Superior temporal gyrus (tissue), 1 donor: ENCODE measurements at regions not wholly inside any gene's neighbourhood (a gene's known extent, or its start where the extent isn't known, plus 50 kb on each side); places are given as distances from the start of the nearest gene placed in this dataset.
A peak's percentile ranks its signal among the peaks of the same experiment; 100 is the strongest.

Experiments
- DNase-seq: peaks from one replicate; pipeline ENCODE4 v3.0.0-alpha.2; 2016; ENCODE audit errors: extremely low spot score

DNA sequence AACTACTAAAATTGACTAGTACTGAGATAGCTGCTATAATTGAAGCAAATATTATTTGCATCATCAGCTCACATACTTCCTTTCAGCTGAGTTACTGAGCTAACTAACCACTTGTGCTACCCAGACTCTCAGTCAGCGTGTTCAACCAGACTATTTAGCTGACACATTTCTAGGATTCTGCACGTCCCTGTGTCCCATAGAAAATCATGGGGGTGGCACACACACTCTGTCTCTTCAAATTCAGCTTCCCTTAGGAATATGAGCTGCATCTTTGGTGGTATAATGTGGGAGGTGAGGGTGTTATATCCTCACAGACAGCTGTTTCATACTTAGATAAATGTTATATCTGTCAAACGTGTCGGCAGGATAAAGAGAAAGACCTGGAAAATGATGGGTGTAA, 424.0 kb downstream of the CDH2 start:
- peak; percentile 47 for DNase-seq

DNA sequence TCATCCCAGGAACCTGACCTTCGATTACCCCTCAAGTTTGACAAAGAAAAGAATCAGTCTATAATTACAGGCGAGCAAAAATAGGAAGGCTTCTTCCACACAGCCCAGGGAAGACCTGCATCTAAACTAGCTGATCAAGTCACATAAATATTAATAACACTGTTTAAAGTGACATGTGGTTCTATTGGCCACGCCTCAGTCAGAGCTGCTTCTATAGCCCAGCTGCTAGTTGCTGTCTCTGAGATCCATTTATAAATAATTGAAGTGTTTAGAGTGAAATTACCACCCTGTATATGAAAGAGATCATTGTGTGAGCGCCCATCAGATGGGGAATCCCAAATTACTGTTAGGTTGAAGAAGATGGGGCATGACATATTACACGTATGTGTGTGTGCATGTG, 426.0 kb downstream of the CDH2 start:
- DNase-seq = no peak

DNA sequence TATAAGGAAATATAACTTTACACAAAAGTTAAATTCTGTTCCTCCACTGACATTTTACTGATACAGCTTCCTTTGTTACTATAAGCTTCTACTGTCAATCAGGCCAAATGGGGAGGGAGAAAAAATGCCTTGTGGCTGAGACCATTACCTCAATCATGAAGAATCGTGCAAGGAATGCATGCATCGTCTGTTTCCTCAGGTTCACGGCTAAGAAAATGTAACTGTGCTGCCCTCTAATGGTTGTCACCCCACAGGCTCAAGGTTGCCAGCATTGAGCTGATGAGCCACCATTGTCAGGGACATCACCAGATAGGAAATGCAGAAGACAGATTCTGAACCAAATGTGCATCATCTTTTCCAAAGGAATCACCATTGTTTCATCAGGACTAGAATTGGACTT, 426.9 kb downstream of the CDH2 start:
- DNase-seq = peak; percentile 63

DNA sequence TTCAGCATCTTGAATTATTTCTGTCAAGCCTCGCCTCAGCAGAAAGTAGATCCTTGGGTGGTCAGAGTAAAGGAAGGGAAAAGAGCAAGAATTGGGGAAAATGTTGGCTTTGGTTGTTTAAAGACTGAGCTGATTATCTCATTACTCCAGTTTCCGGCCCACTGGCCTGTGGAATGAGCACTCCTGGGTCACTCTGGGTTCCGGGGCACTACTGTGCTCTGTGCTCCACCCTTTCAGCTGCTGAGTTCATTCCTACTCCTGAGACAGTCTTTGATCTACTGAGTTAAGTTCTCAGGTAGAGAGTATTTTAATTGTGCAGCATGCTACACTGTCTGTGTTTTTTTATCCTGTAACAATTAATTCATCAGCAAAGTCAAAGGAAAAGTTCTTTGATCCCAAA, 427.7 kb downstream of the CDH2 start:
- no peak for DNase-seq

DNA sequence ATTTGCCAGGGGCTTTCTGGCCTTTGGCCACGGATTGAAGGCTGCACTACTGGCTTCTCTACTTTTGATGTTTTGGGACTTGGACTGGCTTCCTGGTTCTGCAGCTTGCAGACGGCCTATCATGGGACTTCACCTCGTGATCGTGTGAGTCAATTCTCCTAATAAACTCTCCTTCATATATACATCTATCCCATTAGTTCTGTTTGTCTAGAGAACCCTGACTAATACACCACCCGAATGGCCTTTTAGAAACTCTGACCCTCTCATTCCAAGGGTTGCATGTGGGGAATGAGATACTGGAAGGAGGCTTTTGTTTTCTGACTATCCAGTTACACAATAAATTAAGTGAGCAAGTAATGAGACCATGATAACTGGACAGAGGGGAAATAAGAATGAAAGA, 430.7 kb downstream of the CDH2 start:
- DNase-seq = no peak

DNA sequence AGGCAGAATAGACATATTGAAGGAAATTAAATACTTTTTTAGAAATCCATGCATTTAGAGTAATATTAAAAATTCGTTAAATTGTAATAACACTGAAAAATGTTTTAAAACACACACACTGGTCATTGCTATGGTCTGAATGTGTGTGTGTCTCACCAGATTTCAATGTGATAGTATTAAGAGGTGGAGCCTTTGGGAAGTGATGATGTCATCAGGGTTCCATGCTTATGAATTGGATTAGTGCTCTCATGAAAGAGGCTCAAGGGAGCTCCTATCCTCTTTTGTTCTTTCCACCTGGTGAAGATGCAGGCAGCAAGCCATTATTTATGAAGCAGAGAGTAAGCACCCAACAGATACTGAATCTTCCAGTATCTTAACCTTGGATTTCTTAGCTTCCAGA, 441.8 kb downstream of the CDH2 start:
- DNase-seq = no peak

DNA sequence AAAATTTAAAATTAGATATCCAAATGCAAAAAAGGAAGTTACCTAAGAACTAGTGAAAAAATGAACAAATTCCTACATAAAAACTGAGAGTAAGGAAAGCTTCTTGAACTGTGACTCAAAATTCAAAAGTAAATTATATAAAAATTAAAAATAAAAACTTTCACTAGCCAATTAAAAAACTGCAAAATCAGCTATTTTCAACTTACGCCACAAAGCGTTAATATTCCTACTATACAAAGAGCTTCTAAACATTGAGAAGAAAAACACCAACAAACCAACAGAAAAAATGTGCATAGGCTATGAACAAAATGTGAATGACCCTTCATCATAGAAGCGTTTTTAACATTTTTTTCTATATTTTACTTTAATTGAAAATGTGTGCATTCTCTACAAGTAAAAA, 445.7 kb downstream of the CDH2 start:
- DNase-seq = no peak

DNA sequence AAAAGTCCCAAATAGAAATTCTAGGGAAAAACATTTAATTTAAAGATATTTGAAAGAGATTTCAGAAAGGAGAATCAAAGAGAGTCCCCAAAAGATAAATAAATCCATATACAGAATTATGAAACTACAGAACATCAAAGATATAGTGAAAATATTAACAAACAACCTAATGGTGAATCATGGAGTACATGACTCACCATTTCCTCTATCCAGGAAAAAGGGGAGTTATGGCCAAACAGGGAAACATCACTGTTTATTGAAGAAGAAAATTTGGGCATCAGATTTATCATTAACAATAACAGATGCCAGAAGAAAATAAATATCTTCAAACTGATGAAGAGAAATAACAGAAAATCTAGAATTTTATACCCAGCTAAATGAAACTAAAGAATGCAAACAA, 448.3 kb downstream of the CDH2 start:
- no peak for DNase-seq

DNA sequence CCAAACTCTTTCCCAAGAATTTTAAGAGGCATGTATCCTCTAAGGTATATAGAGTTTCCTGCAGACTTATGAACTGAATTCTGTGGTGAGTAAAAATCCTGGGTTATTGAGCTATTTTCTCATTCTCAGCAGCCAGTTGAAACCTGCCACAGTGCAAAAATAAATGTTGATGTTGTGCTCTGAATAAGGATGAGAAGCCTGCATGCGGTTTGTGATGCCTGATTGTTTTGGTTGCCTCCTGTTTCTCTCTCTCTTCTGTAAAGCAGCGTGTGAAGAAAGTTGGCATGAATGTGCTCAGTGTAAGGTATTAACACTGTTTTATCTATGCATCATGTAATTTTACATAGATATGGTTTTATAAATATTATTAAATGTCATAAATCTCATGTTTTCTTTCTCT, 452.6 kb downstream of the CDH2 start:
- DNase-seq = peak; percentile 20

DNA sequence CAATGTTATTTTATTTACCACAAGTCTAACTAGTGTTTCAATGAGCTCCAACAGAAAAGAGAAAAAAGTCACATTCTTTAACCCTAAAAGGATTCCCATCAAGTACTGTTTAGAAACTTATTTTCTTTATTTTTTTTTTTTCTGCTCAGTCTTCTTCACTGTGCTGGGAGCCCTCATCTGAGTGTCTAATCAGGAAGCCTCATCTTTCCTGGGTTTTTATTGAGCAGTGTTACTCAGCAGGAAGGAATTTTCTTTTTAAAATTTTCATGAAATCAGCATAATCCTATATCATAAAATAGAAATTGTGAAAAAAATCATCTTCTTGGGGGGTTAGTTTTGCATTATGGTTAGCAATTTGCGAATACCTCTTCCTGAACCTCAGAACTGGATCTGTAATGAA, 453.8 kb downstream of the CDH2 start:
- no peak for DNase-seq

DNA sequence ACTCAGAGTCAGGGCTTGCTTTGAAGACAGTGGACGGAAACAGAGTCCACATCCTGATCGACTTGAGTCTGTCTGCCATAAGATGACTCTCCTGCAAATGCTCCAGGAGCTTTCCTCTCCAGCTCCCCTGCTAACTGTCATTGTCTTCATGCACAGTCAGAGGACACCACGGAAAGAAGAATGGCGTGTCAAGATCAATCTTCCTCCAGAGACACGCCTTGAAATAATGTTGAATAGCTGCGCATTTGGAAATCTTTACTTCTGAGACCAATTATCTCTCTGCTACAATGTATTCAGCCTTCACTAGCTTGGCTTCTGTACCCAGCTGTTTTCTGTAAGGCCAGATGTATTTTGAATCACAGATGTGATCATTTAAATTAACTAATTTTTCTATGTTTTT, 457.2 kb downstream of the CDH2 start:
- DNase-seq = no peak

DNA sequence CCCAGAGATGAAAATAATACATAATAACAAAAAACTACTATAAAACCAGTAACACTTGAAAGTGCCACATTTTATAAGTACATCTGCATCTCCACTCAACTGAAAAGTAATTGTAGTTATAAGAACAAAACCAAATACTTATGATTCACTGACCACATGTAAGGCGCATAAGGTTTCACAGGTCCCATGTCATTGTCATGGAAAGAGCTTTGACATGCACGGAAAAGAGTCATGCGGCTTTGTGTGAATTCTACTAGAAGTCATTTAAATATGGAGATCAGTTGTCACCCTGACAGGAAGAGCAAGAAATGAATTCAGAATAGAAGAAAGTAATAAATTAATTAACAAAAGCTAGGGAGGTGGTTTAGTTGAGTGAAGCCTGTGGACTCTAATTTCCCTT, 459.1 kb downstream of the CDH2 start:
- no peak for DNase-seq

DNA sequence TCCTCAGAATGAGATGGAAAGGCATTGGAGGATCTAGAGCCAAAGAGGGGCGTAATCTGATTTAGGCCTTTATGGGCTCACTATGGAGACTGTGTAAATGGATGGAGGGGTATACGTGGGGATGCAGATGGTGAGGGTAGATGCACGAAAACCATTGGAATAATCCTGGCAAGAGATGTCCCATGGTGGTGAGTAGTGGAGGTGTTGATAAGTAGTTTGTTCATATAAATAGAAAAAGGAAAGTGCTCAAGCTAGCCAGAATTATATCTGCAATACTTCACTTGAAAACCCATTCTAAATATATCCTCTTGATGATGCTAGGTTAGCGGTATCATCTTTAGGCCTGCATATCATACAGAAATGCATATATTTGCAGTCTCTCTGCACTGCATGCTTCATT, 459.7 kb downstream of the CDH2 start:
- DNase-seq = no peak

DNA sequence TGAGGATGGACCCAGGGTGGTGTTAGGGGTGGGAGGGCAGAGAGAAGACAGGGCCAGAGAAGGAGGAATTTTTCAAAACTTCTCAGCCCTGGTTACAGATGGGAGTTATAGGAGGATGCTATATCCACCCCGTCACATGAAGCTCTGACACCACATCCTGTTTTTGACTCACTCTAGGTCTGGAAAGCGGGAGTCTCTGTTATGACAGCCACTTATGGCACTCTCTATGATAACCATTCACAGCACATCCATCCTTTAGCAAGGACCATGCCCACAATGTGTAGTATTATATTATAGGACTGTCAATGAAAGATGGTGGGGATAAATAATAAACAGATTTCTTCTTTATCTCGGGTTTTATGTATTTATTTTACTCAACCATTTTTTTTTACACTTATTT, 461.2 kb downstream of the CDH2 start:
- DNase-seq = no peak

DNA sequence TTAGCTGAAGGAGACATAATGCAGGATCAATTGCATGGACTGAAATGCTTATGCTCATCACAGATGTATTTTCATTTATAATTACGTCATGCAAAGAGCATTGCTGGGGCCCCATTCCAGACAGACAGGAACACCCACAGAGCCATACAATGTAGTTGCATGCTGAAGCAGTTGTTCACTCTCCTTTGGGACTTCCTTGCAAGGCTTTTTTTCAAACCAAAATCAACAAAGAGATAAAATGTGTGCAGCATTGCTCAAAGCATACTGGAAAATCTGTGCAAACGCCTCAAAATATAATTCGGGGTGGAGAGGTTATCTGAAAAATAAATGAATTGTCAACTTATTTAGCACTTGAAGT, 463.2 kb downstream of the CDH2 start:
- no peak for DNase-seq

DNA sequence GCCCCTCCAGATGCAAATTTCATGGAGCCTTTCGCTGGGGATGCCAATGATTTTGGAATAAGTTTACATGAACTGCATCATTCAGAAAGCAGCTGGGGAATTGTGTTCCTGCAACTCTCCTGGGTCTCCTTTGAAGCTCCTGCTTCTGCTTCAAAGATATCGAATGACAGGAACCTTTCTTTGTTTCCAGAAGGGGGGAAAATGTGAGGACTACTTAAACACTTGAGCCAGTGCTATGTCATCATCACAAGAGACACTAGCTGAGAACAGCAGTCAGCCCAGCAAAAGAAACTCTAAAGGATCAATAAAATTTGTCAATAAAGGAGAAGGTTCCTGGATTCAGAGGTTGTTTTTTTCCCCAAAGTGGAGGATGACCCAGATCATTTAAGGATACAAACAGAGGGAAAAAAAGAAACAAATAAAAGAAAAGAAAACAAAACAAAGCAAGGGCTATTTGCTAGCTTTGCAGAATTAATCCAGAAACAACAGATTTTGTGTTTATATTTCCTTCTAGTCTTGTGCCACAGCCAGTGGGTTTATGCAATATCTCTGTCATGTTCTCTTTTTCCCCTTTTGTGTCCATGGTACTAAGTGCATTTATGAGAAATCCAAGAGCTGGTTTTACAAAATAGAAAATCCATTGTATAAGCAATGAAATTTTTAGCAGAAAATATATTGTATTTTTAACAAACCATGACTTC, 463.7 kb downstream of the CDH2 start:
- DNase-seq = no peak

DNA sequence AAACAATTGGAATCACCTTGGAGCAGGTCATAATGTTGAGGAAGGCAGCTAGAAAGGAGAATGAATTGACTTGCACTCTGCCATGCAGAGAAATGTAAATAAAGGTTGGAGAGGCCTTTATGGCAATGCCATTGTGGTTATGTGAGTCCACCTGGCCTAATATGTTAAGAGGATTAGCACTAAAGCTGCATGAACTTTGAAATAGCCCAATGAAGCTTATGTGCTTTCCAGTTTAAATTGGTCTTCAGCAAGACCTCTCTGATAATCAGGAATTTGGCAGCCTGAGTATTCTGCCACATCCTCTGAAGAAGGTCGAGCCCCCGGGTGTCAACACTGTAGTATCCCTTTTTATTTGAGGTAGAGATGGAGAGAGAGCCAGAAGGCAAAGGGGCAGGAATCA, 464.9 kb downstream of the CDH2 start:
- no peak for DNase-seq

DNA sequence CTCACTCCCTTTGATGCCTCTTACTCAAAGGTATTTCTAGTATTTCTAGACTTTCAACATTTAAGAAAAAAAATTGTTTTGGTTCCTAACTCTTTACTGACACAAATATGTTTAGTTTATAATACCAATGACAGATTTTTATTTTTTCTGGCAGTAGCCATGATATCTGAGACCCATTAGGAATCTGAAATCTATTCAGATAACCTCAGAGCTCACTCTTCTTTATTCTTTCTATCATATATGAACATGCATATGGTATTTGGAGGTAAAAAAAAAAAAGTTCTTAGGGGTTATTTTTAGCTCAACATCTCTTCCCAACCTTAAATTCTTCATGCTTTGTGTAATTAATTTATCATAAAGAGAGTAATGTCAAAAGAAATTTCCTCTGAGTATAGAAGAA, 465.5 kb downstream of the CDH2 start:
- DNase-seq = no peak

DNA sequence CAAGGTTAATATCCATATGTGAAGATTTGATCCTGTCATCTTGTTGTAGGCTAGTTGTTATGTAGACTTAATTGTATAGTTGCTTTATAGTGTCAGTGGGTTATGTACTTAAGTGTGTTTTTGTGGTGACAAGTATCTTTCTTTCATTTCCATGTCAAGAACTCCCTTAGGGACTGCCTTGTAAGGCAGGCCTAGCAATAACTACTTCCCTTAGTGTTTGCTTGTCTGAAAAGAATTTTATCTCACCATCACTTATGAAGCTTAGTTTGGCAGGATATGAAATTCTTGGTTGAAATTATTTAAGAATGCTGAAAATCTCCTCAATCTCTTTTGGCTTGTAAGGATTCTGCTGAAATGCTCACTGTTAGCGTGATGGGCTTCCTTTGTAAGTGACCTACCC, 467.6 kb downstream of the CDH2 start:
- DNase-seq = no peak

DNA sequence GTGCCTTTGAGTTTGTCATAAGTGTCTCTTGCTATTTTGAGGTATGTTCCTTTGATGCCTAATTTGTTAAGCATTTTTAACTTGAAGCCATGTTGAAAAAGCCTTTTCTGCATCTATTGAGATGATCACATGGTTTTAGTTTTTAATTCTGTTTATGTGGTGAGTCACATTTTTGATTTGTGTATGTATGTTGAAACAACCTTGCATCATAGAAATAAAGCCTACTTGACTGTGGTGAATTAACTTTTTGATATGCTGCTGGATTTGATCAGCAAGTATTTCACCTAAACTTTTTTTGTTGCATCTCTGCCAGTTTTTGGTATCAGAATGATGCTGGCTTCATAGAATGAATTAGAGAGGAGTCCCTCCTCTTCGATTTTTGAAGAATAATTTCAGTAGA, 469.7 kb downstream of the CDH2 start:
- DNase-seq = no peak

DNA sequence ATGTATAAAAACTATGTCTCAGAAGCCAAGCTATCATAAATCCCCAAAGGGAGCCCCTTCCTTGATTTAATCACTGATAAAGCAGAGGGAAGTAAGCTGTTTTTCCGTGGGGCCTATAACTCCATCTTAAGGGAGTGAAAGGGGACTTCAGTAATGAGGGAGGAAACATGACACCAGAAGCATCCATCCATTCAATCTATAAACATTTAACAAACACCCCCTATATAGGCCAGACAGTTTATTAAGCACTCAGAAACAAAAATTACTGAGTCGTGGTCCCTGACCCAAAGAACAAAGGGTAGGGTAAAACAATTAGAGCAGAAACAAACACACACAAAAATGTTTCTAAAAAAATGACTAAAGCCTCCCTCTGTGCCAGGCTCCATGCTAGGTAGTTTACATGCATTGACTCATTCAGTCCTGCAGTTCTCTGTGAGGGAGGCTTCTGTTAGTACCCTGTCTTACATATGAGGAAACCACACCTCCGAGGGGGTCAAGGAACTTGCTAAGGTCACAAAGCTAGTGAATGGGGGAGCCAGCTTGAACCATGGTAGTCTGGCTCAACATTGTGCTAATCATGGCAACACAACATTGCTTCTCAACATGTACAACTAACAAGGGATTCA, 472.1 kb downstream of the CDH2 start:
- no peak for DNase-seq

DNA sequence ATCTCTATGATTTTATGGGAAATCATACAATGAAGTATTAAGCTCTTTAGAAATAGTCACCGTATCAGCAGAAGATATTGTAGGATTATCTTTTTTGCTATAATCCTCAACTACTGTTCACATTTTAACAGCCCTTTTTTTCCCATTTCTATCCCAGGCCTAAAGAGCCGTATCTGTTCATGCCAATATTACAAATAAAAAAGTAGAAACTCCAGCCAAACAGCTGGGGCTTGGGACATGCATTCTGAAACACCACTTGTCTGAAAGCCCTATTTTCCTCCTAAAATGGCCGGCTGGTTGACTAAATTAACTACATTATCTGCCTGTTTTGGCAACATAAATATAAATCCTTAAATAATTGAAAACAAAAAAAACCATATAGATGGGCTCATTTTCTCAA, 477.8 kb downstream of the CDH2 start:
- no peak for DNase-seq

DNA sequence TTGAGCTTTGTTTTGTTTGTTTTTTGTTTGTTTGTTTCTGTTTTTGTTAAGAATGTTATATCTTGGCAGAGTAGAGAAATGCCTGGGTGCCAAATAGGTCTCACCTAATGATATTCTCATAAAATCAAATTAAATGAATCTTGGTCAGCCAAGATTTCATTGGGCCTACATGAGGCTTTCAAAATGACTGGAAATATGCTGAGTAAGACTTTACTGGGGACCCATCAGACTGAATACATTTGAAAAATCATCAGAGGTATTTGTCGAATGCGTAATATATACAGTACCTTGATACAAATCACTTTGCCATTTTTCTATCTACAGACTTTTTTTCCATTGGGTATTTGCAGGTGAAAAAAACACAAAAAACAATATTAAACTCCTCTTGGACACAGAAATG, 480.8 kb downstream of the CDH2 start:
- DNase-seq = no peak

DNA sequence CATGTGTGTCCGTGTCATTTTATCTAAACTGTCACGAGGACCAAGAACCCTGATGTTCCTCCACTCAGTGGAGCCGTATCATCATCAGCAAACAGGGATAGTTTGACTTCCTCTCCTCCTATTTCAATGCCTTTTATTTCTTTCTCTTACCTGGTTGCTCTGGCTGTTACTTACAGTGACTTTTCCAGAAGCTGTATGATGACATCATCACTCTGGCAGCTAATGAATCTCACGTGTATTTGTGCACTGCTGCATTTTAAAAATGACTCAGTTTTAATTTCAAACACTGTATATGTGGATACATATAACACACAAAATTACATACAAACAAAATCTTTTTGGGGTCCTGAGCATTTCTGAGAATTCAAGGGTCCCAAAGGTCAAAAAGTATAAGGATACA, 481.4 kb downstream of the CDH2 start:
- DNase-seq = no peak
